HEK293 (cell line): ENCODE measurements at regions not wholly inside any gene's neighbourhood (a gene's known extent, or its start where the extent isn't known, plus 50 kb on each side); places are given as distances from the start of the nearest gene placed in this dataset.
A peak's percentile ranks its signal among the peaks of the same experiment; 100 is the strongest.

Source experiments
- CTCF ChIA-PET: fragments of 350-600 bp; formaldehyde crosslinking; extraction: SDS; loops from one replicate; lab custom pipeline; 2021; ENCODE audit warnings: antibody characterized with exemption; lab: Yijun Ruan, JAX
- POLR2A ChIA-PET: fragments of 300-600 bp; formaldehyde crosslinking; extraction: SDS; loops from one replicate; lab custom pipeline; 2020; ENCODE audit warnings: antibody characterized with exemption, inconsistent platforms; lab: Yijun Ruan, JAX
- H3K27ac ChIP-seq: fragments of 200-500 bp; sonication (Bioruptor generic); 2 replicates; pipeline ENCODE4 v1.5.1; 2014; ENCODE audit warnings: low read depth, low read length, control low read depth, inconsistent platforms; ENCODE audit errors: extremely low read depth
- H3K36me3 ChIP-seq, 2 experiments: fragments of 200-500 bp in 1 of 2; sonication (Bioruptor generic) in 1 of 2; 1 replicate in 1 of 2; 2 replicates in 1 of 2; pipeline ENCODE4 v1.5.1; 2014 to 2017; ENCODE audit warnings: inconsistent platforms in 2 of 2, low read length in 2 of 2; ENCODE audit not compliant: control insufficient read depth in 2 of 2, insufficient read depth in 1 of 2
- H3K4me1 ChIP-seq: fragments of 200-500 bp; sonication (Bioruptor generic); 2 replicates; pipeline ENCODE4 v1.5.1; 2014; ENCODE audit warnings: mild to moderate bottlenecking, low read length, inconsistent platforms; ENCODE audit not compliant: control insufficient read depth, insufficient read depth
- H3K4me3 ChIP-seq: 2 replicates; pipeline ENCODE4 v1.5.1; 2011; ENCODE audit warnings: low read depth, mild to moderate bottlenecking, control low read depth, low read length, moderate library complexity
- H3K9me3 ChIP-seq: fragments of 200-500 bp; sonication (Bioruptor generic); 2 replicates; pipeline ENCODE4 v1.5.1; 2014; ENCODE audit warnings: low read depth, low read length, inconsistent platforms; ENCODE audit not compliant: control insufficient read depth, insufficient read depth
- KLF17 ChIP-seq: fragments of 450-650 bp; formaldehyde crosslinking; IDR thresholded peaks from 2 replicates; pipeline ENCODE4 v1.5.1; 2016; ENCODE audit warnings: missing biosample characterization, missing genetic modification characterization
- KLF7 ChIP-seq: fragments of 450-650 bp; formaldehyde crosslinking; IDR thresholded peaks from 2 replicates; pipeline ENCODE4 v1.5.1; 2016; ENCODE audit warnings: missing biosample characterization, missing genetic modification characterization, borderline replicate concordance
- KLF8 ChIP-seq: fragments of 450-650 bp; formaldehyde crosslinking; IDR thresholded peaks from 2 replicates; pipeline ENCODE4 v1.5.1; 2016; ENCODE audit warnings: missing biosample characterization, missing genetic modification characterization
- SETDB1 ChIP-seq: IDR thresholded peaks from one replicate; pipeline ENCODE4 v1.6.1; 2017; ENCODE audit warnings: mild to moderate bottlenecking, low read length, moderate library complexity, mixed read lengths; ENCODE audit not compliant: insufficient read length
- ZBTB6 ChIP-seq: fragments of 450-650 bp; formaldehyde crosslinking; IDR thresholded peaks from 2 replicates; pipeline ENCODE4 v1.5.1; 2017; ENCODE audit warnings: missing biosample characterization, missing genetic modification characterization
- ZFHX2 ChIP-seq: fragments of 450-650 bp; formaldehyde crosslinking; conservative IDR thresholded peaks from 2 replicates; pipeline ENCODE4 v1.5.1; 2016; ENCODE audit warnings: missing biosample characterization, missing genetic modification characterization
- ZNF311 ChIP-seq: fragments of 450-650 bp; formaldehyde crosslinking; IDR thresholded peaks from 2 replicates; pipeline ENCODE4 v1.5.1; 2017; ENCODE audit warnings: missing biosample characterization, missing genetic modification characterization, borderline replicate concordance
- ZNF404 ChIP-seq: fragments of 450-650 bp; formaldehyde crosslinking; IDR thresholded peaks from 2 replicates; pipeline ENCODE4 v1.5.1; 2017; ENCODE audit warnings: missing biosample characterization, missing genetic modification characterization
- ZNF654 ChIP-seq: fragments of 450-650 bp; formaldehyde crosslinking; IDR thresholded peaks from 2 replicates; pipeline ENCODE4 v1.5.1; 2016; ENCODE audit warnings: low read depth, missing biosample characterization, missing genetic modification characterization
- ZNF664 ChIP-seq: fragments of 450-650 bp; formaldehyde crosslinking; IDR thresholded peaks from 2 replicates; pipeline ENCODE4 v1.5.1; 2016; ENCODE audit warnings: missing biosample characterization, missing genetic modification characterization
- ZNF843 ChIP-seq: fragments of 450-650 bp; formaldehyde crosslinking; IDR thresholded peaks from 2 replicates; pipeline ENCODE4 v1.5.1; 2016; ENCODE audit warnings: missing biosample characterization, missing genetic modification characterization
- ZSCAN30 ChIP-seq: fragments of 450-650 bp; IDR thresholded peaks from 2 replicates; pipeline ENCODE4 v1.5.1; 2018; ENCODE audit warnings: missing biosample characterization, mild to moderate bottlenecking, missing genetic modification characterization, moderate library complexity
- TF ChIP-seq, protein P1 (sequence below): fragments of 450-650 bp; formaldehyde crosslinking; IDR thresholded peaks from 2 replicates; pipeline ENCODE4 v1.5.1; 2016; ENCODE audit warnings: missing biosample characterization, missing genetic modification characterization
- TF ChIP-seq, protein P2 (sequence below): fragments of 450-650 bp; formaldehyde crosslinking; IDR thresholded peaks from 2 replicates; pipeline ENCODE4 v1.5.1; 2016; ENCODE audit warnings: missing biosample characterization, missing genetic modification characterization

DNA sequence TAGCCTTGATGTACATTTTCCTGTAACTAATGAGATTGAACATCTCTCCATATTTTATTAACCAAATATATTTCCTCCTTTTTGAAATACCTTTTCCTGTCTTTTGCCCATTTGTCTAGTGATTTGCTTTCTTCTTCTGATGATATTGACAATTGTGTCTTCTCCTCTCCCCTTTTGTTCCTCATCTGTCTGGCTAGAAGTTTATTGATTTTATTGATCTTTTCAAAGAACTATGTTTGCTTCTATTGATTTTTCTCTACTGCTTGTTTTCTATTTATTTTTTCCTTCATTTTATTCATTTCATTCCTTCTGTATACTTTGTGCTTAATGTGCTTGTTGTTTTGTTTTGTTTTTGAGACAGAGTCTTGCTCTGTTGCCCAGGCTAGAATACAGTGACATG, 181.4 kb upstream of the SMIM23 start (continued):
- TF ChIP-seq KLF17 = no peak
- TF ChIP-seq ZFHX2 (tag by site-specific recombination) = no peak
- TF ChIP-seq ZNF404 (tag by site-specific recombination) = no peak
- TF ChIP-seq, protein P1, sequence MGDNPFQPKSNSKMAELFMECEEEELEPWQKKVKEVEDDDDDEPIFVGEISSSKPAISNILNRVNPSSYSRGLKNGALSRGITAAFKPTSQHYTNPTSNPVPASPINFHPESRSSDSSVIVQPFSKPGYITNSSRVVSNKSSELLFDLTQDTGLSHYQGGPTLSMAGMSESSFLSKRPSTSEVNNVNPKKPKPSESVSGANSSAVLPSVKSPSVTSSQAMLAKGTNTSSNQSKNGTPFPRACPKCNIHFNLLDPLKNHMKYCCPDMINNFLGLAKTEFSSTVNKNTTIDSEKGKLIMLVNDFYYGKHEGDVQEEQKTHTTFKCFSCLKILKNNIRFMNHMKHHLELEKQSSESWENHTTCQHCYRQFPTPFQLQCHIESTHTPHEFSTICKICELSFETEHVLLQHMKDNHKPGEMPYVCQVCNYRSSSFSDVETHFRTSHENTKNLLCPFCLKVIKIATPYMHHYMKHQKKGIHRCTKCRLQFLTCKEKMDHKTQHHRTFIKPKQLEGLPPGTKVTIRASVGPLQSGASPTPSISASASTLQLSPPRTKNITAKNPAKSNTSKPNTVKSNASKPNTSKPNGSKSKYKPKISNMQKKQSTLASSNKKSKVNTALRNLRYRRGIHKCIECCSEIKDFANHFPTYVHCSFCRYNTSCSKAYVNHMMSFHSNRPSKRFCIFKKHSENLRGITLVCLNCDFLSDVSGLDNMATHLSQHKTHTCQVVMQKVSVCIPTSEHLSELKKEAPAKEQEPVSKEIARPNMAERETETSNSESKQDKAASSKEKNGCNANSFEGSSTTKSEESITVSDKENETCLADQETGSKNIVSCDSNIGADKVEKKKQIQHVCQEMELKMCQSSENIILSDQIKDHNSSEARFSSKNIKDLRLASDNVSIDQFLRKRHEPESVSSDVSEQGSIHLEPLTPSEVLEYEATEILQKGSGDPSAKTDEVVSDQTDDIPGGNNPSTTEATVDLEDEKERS (tag by site-specific recombination) = no peak

DNA sequence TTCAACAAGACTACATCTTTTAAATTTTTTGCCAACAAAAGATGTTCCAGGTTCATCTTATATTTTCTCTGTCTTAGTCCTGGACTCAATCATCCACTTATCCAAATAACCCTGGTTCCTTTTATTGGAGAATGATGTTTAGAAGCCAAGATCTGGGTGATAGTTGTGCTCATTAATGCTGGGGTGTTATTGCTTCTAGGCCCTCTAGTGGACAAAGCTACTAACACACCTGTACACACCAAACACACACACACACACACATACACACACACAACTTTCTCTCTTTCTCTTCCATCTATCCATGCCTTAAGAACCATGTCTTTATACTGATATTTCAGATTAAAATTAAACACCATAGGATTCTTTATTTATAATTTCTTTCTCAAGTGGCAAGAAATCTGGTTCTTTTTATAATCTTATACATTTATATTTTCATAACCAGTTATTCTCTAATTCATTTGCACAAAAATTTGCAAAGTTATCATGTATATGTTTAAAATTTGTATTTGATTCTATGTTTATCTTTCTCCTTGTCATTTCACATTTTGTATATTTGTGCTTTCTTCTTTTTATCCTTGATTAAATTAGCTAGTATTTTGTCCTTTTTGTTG, 179.1 kb upstream of the SMIM23 start:
- H3K4me3 ChIP-seq = no peak overlapping the region
- no peaks in the 10 kb centered on the region for H3K4me1 ChIP-seq
- H3K36me3 ChIP-seq = no peaks in the 10 kb centered on the region
- CTCF ChIA-PET = interaction anchor here (0.6 to 1.3 kb wide), 10 partner anchors 10 to 932 kb away, joined by 3 to 4 read pairs (median 3); no protein-coding TSS in a partner anchor
- POLR2A ChIA-PET = no interaction called here
- no peaks in the 10 kb centered on the region; the same call in 1 of the 2 replicates for H3K9me3 ChIP-seq
- H3K27ac ChIP-seq = no peak overlapping the region
- TF ChIP-seq ZNF311 (tag by site-specific recombination) (no peak), ZNF664 (0 out of 2 replicates have a peak, but pooled peaks have one; percentile 44), KLF7 (tag by site-specific recombination) (no peak), ZSCAN30 (tag by site-specific recombination) (no peak), KLF8 (tag by site-specific recombination) (0 out of 2 replicates have a peak, but pooled peaks have one; percentile 27), ZNF654 (tag by site-specific recombination) (0 out of 2 replicates have a peak, but pooled peaks have one; percentile 21), ZBTB6 (tag by site-specific recombination) (no peak), SETDB1 (peak; percentile 89)
- TF ChIP-seq, protein P2, sequence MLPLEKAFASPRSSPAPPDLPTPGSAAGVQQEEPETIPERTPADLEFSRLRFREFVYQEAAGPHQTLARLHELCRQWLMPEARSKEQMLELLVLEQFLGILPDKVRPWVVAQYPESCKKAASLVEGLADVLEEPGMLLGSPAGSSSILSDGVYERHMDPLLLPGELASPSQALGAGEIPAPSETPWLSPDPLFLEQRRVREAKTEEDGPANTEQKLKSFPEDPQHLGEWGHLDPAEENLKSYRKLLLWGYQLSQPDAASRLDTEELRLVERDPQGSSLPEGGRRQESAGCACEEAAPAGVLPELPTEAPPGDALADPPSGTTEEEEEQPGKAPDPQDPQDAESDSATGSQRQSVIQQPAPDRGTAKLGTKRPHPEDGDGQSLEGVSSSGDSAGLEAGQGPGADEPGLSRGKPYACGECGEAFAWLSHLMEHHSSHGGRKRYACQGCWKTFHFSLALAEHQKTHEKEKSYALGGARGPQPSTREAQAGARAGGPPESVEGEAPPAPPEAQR (tag by site-specific recombination) = no peak

- no peaks in the 10 kb centered on the region for H3K4me1 ChIP-seq
- POLR2A ChIA-PET = no interaction called here
- no peak overlapping the region for H3K4me3 ChIP-seq
- CTCF ChIA-PET = interaction anchor here (0.6 to 1.3 kb wide), 2 partner anchors 10 to 451 kb away, joined by 3 to 4 read pairs; no protein-coding TSS in a partner anchor
- H3K27ac ChIP-seq = no peak overlapping the region
- H3K9me3 ChIP-seq = no peaks in the 10 kb centered on the region; the same call in 1 of the 2 replicates
- TF ChIP-seq ZNF843 (tag by site-specific recombination) = no peak
- TF ChIP-seq SETDB1 = peak; percentile 26
- H3K36me3 ChIP-seq = no peaks in the 10 kb centered on the region
Observed at GRCh38 chr5:171607863-171608262, 177.8 kb upstream of the SMIM23 start.
